GM10248 (cell line): ENCODE measurements at regions not wholly inside any gene's neighbourhood (a gene's known extent, or its start where the extent isn't known, plus 50 kb on each side); places are given as distances from the start of the nearest gene placed in this dataset.

ENCODE experiments used
- CTCF ChIA-PET: fragments of 300-600 bp; sonication (Branson Sonifier 250); formaldehyde crosslinking; extraction: SDS; loops from one replicate; lab custom pipeline; 2021; ENCODE audit warnings: antibody characterized with exemption; lab: Yijun Ruan, JAX
- POLR2A ChIA-PET: fragments of 350-650 bp; sonication (Branson Sonifier 250); formaldehyde crosslinking; extraction: SDS; loops from one replicate; lab custom pipeline; 2020; ENCODE audit warnings: antibody characterized with exemption; lab: Yijun Ruan, JAX
- DNase-seq: peaks from one replicate; pipeline ENCODE4 v3.0.0; 2012; ENCODE audit errors: extremely low spot score
- CTCF ChIP-seq: IDR thresholded peaks from 2 replicates; pipeline ENCODE4 v1.5.1; 2012; ENCODE audit warnings: mild to moderate bottlenecking, low read depth; ENCODE audit errors: extremely low read depth, missing control alignments, control extremely low read depth

GRCh38 chr13:90187478-90188350, 1159.8 kb upstream of the MIR17HG start:
- TF ChIP-seq CTCF = no peak
- no peak for DNase-seq
- ChIA-PET CTCF (no interaction called here), POLR2A (no interaction called here)

- DNase-seq = no peak
- CTCF ChIA-PET = no interaction called here
- POLR2A ChIA-PET = no interaction called here
- no peak for TF ChIP-seq CTCF
Observed at GRCh38 chr13:90188351-90188636, 1159.2 kb upstream of the MIR17HG start.

GRCh38 chr13:90197722-90198121, 1149.8 kb upstream of the MIR17HG start:
- POLR2A ChIA-PET = no interaction called here
- CTCF ChIA-PET = no interaction called here
- no peak for DNase-seq
- TF ChIP-seq CTCF = no peak

- POLR2A ChIA-PET = no interaction called here
- no peak for DNase-seq
- CTCF ChIA-PET = interaction anchor here (1.4 kb wide), 1 partner anchor 13 kb away, joined by 4 read pairs; no protein-coding TSS in a partner anchor
- no peak for TF ChIP-seq CTCF
Observed at GRCh38 chr13:90201202-90201601, 1146.3 kb upstream of the MIR17HG start.

GRCh38 chr13:90201676-90202460, 1145.6 kb upstream of the MIR17HG start:
- no peak for TF ChIP-seq CTCF
- ChIA-PET POLR2A (no interaction called here), CTCF (interaction anchor here (1.4 kb wide), 1 partner anchor 13 kb away, joined by 4 read pairs; no protein-coding TSS in a partner anchor)
- no peak for DNase-seq

- CTCF ChIA-PET = no interaction called here
- POLR2A ChIA-PET = no interaction called here
- no peak for TF ChIP-seq CTCF
- DNase-seq = no peak
Observed at GRCh38 chr13:90205081-90205480, 1142.4 kb upstream of the MIR17HG start.
